ENCODE measurements at regions not wholly inside any gene's neighbourhood (a gene's known extent, or its start where the extent isn't known, plus 50 kb on each side); places are given as distances from the start of the nearest gene placed in this dataset.

DNA sequence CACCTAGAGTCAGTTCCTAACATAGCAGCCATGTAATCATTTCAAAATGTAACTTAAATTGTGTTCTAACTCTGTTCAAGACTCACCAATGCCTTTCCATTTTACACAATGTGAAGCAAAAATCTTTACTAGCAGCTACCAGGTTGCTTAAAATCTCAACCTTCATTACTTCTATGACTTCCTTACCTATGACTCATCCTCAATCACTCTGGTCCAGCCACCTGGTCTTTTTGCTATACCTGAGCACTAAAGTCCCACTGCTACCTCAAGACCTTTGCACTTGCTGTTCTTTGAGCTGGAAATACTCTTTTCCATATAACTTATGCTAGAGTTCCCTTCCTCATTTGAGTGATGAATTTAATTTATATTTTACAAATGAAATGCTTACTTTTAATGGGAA, 993.2 kb downstream of the NTRK3 start:
- no peaks in the 10 kb centered on the region for H3K36me3 ChIP-seq
- H3K27ac ChIP-seq: no peak overlapping the region
- no peaks in the 10 kb centered on the region for H3K4me1 ChIP-seq
- ATAC-seq (no peak), DNase-seq (no peak)
- H3K4me3 ChIP-seq: no peak overlapping the region
- H3K9me3 ChIP-seq: peaks cover 0 to 11% (median 0%) of the 10 kb centered on the region in 11 donors
- TF ChIP-seq, protein P1, sequence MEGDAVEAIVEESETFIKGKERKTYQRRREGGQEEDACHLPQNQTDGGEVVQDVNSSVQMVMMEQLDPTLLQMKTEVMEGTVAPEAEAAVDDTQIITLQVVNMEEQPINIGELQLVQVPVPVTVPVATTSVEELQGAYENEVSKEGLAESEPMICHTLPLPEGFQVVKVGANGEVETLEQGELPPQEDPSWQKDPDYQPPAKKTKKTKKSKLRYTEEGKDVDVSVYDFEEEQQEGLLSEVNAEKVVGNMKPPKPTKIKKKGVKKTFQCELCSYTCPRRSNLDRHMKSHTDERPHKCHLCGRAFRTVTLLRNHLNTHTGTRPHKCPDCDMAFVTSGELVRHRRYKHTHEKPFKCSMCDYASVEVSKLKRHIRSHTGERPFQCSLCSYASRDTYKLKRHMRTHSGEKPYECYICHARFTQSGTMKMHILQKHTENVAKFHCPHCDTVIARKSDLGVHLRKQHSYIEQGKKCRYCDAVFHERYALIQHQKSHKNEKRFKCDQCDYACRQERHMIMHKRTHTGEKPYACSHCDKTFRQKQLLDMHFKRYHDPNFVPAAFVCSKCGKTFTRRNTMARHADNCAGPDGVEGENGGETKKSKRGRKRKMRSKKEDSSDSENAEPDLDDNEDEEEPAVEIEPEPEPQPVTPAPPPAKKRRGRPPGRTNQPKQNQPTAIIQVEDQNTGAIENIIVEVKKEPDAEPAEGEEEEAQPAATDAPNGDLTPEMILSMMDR (IDR thresholded peaks at IDR 0.05): no peak
- no peaks in the 10 kb centered on the region for H3K27me3 ChIP-seq
- intact Hi-C loops (cut with DNase I): no loop called here

DNA sequence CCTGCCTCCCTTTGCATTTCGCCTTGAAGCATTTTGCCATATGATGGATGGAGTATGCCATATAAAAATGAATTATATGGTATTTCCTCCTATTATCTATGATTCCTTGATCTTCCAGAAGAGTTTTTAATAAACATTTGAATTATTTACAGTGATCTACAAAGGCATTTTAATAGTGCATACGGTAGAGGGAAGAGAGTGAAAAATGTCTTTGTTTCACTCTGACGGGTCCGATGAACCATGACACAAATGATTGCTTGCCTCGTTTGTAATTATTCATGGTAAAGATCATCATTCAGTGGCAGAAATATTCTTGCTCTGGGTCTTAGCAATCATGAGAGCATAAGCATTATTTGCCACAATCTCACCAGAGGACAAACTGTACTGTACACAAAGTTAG, 1010.9 kb downstream of the NTRK3 start:
- WGBS, 2 donors: 81 to 85% methylated on average over 5 of the region's 5 CpGs
- peaks cover 0 to 14% (median 0%) of the 10 kb centered on the region in 11 donors for H3K9me3 ChIP-seq
- no peaks in the 10 kb centered on the region for H3K27me3 ChIP-seq
- intact Hi-C loops (cut with DNase I): no loop called here
- H3K36me3 ChIP-seq: no peaks in the 10 kb centered on the region
- no peak overlapping the region for H3K4me3 ChIP-seq
- no peaks in the 10 kb centered on the region for H3K4me1 ChIP-seq
- TF ChIP-seq, protein P1 (IDR thresholded peaks at IDR 0.05): no peak
- H3K27ac ChIP-seq: no peak overlapping the region
- ATAC-seq: no peak
- DNase-seq: no peak

DNA sequence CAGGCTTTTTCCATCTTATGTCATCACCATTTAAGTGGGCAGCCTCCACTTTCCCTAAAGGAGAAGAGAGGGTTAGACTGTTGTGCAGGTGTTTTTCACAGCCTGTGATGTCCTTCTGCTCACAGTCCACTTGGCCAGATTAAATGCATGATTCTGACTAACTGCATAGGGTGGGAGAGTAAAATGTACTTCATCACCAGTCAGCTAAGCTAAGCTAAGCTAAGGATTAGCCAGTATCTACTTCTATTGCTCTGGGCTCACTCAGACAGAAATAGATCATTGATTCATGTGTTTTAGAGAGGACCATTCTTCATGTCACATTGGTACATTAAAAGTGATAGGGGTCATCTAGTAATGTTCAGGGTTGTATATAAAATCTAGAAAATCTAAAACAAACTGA, 1013.1 kb downstream of the NTRK3 start:
- Histone ChIP-seq H3K27ac (no peak overlapping the region), H3K4me3 (no peak overlapping the region), H3K27me3 (no peaks in the 10 kb centered on the region), H3K36me3 (no peaks in the 10 kb centered on the region), H3K4me1 (no peaks in the 10 kb centered on the region), H3K9me3 (no peaks in the 10 kb centered on the region)
- intact Hi-C loops (cut with DNase I): no loop called here
- TF ChIP-seq, protein P1 (IDR thresholded peaks at IDR 0.05): no peak
- DNase-seq (no peak), ATAC-seq (no peak)

DNA sequence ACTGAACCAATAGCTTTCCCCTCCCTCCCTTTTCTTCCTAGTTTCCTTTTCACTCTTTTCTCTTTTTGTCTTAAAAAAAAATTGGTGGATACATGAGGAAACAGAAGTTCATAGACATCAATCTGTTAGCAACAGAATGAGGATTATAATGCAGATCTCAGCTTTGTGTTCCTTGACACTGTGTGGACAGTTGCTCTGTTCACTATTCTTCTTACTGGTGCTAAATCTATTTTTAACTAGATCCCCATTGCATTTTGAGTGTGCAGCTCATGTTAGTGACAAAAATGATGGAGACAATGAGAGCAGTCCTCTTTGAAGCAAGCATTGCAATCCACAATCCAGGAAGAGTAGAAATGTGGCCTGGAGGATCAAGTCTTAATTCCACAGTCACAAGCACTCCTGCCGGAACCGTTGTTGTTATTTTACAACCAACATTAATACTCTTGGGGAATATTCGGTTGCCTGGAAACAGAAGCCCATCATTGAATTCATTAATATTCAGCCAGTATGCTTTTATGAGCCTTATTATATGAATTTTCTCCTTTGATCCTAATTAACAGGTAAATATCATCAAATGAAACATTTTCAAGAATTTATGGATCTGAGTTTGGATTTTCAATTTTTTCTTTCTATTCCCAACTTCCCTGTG, 1016.8 kb downstream of the NTRK3 start:
- Histone ChIP-seq H3K27me3 (no peaks in the 10 kb centered on the region), H3K9me3 (peaks cover 0 to 8% (median 0%) of the 10 kb centered on the region in 11 donors), H3K4me3 (no peak overlapping the region), H3K36me3 (no peaks in the 10 kb centered on the region), H3K27ac (no peak overlapping the region), H3K4me1 (no peaks in the 10 kb centered on the region)
- ATAC-seq: no peak
- 78 to 84% methylated on average over 3 of the region's 3 CpGs for WGBS, 2 donors
- TF ChIP-seq, protein P1 (IDR thresholded peaks at IDR 0.05): no peak
- intact Hi-C loops (cut with DNase I): no loop called here
- no peak for DNase-seq
